HUES6 (cell line): ENCODE measurements at regions not wholly inside any gene's neighbourhood (a gene's known extent, or its start where the extent isn't known, plus 50 kb on each side); places are given as distances from the start of the nearest gene placed in this dataset.

Source experiments
- H3K27ac ChIP-seq: 2 replicates; pipeline ENCODE4 v1.7.0; 2013; ENCODE audit warnings: low read depth, mild to moderate bottlenecking, low read length, inconsistent platforms
- H3K27me3 ChIP-seq: 2 replicates; pipeline ENCODE4 v1.6.1; 2013; ENCODE audit warnings: low read length; ENCODE audit not compliant: control insufficient read depth, insufficient read depth
- H3K36me3 ChIP-seq: 2 replicates; pipeline ENCODE4 v1.6.1; 2013; ENCODE audit warnings: low read length; ENCODE audit not compliant: control insufficient read depth, insufficient read depth
- H3K4me1 ChIP-seq: 2 replicates; pipeline ENCODE4 v1.6.1; 2013; ENCODE audit warnings: low read length; ENCODE audit not compliant: control insufficient read depth, insufficient read depth
- H3K4me3 ChIP-seq: 2 replicates; pipeline ENCODE4 v1.5.1; 2013; ENCODE audit warnings: low read depth, low read length
- H3K9ac ChIP-seq: one replicate; pipeline ENCODE4 v1.6.1; 2013; ENCODE audit warnings: mild to moderate bottlenecking, low read length
- H3K9me3 ChIP-seq: 2 replicates; pipeline ENCODE4 v1.6.1; 2013; ENCODE audit warnings: low read depth, low read length; ENCODE audit not compliant: control insufficient read depth, insufficient read depth

DNA sequence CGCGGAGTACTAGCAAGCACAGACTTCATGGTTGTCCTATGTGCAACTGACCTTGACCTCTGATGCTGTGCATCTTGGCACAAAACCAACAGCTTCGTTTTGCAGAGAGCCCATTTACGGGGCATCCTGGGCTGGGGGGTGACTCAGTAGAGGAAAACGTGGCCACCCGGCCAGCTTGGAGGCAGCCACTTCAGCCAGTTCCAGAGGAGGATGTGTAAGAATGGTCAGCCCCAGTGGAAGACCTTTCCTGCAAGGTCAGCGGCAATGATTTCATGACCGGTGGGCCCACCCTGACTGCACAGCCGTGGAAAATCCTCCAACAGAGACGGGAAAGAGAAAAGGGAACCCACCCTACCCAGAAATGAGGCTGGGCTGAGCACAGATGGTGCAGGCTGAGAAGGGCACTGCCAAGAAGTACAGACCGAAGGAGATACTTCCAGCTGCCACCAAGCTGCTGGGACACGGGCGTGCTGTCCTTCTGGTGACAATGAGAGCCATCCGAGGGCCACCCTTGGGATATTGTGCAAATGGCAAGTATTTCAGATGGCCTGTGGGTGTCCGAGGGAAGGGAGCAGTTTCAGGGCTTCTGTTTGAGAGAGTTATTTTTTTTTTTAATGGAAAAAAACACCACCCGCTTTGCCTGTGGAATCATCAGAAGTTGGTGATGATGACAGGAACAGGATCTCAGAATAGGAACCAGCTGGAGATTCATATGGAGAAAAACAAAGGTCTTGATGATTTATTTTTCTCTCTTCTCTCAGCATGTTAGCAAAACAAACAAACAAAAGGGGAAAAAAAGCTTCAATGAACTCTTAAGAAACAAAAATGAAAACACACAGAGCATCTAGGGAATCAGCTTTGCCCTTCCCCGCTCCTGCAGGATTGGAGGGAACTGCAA, 120.2 kb upstream of the RFLNA start:
- Histone ChIP-seq H3K36me3 (no peaks in the 10 kb centered on the region), H3K9me3 (peaks cover 8% of the 10 kb centered on the region), H3K4me1 (0 out of 2 replicates have a peak, but pooled peaks cover 3% of the 10 kb centered on the region), H3K4me3 (no peak overlapping the region), H3K9ac (no peak overlapping the region), H3K27me3 (no peaks in the 10 kb centered on the region), H3K27ac (no peak overlapping the region)

DNA sequence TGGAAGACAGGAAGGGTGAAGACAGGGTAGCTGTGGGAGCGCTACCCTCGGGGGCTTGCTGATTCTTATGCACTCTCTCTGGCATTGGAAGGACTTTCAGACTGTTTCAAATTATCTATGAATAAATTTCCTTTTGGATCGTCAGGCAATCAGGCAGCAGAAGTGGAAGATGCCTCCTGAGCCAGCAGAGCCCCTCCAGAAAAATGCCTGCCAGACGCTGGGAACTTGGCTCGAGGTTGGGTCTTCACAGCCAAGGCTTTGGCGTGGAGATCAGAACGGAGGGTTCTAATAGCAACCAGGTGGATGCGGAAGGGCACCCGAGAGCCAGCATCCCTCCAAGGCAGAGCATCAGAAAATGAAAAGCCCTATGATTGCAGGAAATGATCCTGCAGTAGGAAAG, 119.2 kb upstream of the RFLNA start:
- no peaks in the 10 kb centered on the region for H3K27me3 ChIP-seq
- no peak overlapping the region for H3K9ac ChIP-seq
- H3K27ac ChIP-seq = no peak overlapping the region
- H3K36me3 ChIP-seq = no peaks in the 10 kb centered on the region
- no peak overlapping the region for H3K4me3 ChIP-seq
- H3K9me3 ChIP-seq = peaks cover 4% of the 10 kb centered on the region; the same call in 1 of the 2 replicates
- 0 out of 2 replicates have a peak, but pooled peaks cover 3% of the 10 kb centered on the region for H3K4me1 ChIP-seq

DNA sequence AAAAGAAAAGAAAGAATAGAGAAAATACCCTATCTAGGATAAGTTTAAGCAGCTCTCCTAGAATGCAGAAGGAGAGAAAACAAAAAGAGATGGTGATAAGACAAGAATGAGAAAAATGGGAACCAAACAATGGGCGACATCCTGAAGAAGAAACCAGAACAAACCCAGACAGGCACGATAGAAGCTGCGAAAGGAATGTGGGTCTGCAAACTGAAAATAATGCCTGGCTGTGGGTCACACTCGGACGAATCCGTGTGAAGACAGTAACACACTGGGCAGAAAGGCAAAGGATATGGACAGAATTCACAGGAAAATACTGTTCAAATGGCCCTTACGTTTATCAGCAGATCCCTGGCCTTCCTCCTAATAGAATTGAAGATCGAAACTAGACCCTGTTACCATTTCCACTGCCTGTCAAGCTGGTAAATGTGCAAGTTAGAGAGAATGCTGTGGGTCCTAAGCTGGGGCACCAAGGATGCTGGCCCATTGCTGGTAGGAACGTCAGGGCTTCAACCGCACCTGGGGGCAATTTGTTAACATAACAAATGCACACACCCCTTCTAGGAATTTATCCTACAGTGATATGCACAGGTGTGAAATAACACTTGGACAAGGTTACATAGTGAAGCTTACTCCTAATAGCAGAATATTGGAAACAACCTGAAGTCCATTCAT, 117.5 kb upstream of the RFLNA start:
- Histone ChIP-seq H3K27me3 (no peaks in the 10 kb centered on the region), H3K9me3 (peaks cover 3% of the 10 kb centered on the region; the same call in 1 of the 2 replicates), H3K27ac (no peak overlapping the region), H3K36me3 (no peaks in the 10 kb centered on the region), H3K4me3 (no peak overlapping the region), H3K9ac (no peak overlapping the region), H3K4me1 (0 out of 2 replicates have a peak, but pooled peaks cover 3% of the 10 kb centered on the region)

DNA sequence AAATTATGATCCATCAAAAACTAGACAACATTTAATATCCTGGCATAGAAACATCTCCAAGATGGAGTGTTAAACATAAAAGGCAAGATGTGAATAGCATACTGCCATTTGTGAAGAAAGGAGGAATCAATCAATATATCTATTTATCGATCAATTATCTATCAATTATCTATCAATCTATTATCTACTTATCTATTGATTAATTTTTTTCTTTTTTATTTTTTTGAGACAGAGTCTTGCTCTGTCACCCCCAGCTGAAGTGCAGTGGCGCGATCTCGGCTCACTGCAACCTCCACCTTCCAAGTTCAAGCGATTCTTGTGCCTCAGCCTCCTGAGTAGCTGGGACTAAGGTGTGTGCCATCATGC, 117.0 kb upstream of the RFLNA start:
- Histone ChIP-seq H3K4me3 (no peak overlapping the region), H3K9me3 (no peaks in the 10 kb centered on the region), H3K36me3 (no peaks in the 10 kb centered on the region), H3K9ac (no peak overlapping the region), H3K27me3 (no peaks in the 10 kb centered on the region), H3K27ac (no peak overlapping the region), H3K4me1 (0 out of 2 replicates have a peak, but pooled peaks cover 3% of the 10 kb centered on the region)

DNA sequence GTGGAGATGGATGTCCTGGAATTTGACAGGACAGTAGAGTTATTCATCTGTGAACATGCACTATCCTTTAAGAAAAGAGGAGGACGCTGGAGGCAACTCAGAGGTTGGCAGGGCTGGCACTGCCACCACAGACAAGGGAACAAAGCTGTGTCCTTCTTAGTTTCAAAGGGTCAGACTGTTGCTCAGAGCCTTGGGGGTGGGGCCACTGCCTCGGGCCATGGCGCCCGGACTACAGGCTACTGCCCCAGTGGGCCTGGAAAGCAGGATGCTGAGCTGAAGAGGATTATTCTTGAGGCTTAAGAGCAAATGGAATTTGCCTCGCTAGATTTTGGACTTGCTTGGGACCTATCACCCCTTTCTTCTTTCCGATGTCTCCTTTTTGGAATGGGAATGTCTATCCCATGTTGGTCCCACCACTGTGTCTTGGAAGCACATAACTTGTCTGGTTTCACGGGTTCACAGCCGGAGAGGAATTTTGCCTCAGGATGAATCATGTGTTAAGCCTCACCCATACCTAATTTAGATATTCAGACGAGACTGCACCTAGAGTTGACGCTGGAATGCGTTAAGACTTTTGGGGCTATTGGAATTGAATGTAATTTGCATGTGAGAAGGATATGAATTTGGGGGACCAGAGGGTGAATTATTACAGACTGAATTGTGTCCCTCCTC, 114.8 kb upstream of the RFLNA start:
- H3K36me3 ChIP-seq = no peaks in the 10 kb centered on the region
- H3K27ac ChIP-seq = no peak overlapping the region
- H3K9ac ChIP-seq = no peak overlapping the region
- no peaks in the 10 kb centered on the region for H3K9me3 ChIP-seq
- no peaks in the 10 kb centered on the region for H3K27me3 ChIP-seq
- H3K4me1 ChIP-seq = 0 out of 2 replicates have a peak, but pooled peaks cover 3% of the 10 kb centered on the region
- H3K4me3 ChIP-seq = no peak overlapping the region

DNA sequence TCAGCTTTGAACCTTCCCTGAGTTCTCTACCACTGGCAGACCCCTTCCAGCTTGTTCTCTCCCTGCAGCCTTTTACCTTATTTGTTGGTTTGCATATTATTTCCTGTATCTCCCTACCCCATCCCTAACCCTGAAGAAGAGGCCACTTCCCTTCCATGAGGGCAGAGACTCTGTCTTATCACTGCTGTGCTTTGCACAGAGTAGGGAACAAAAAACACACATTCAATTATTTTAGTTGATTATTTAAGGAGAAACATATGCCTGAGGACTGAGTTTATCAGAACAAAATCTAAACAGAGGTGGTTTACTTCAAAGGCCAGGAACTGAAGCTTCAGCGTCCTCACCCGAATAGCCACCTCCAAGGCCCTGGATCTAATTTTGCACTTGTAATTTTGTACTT, 111.7 kb upstream of the RFLNA start:
- peaks cover 7% of the 10 kb centered on the region for H3K4me1 ChIP-seq
- H3K27me3 ChIP-seq = no peaks in the 10 kb centered on the region
- no peak overlapping the region for H3K9ac ChIP-seq
- H3K27ac ChIP-seq = no peak overlapping the region
- H3K9me3 ChIP-seq = no peaks in the 10 kb centered on the region
- no peak overlapping the region for H3K4me3 ChIP-seq
- H3K36me3 ChIP-seq = no peaks in the 10 kb centered on the region

DNA sequence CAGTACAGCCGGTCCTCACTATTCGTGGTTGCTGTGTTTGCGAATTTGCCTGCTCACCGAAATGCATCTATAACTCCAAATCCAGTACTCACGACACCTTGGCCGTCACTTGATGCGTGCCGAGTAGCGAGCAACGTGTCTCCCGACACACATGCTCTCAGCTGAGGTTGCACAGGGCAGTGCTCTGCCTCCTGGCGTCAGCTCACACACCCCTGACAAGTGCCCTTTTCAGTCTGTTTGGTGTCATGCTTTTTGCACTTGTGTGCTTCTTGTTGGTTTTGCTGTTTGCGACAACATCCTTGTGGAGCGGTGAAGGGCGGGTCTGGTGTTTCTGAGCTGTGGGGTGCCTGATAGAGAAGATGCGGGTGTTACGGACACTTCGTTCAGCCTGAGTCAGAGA, 110.4 kb upstream of the RFLNA start:
- Histone ChIP-seq H3K4me1 (peaks cover 18% of the 10 kb centered on the region), H3K9me3 (no peaks in the 10 kb centered on the region), H3K4me3 (no peak overlapping the region), H3K36me3 (no peaks in the 10 kb centered on the region), H3K27me3 (no peaks in the 10 kb centered on the region), H3K27ac (no peak overlapping the region), H3K9ac (no peak overlapping the region)

DNA sequence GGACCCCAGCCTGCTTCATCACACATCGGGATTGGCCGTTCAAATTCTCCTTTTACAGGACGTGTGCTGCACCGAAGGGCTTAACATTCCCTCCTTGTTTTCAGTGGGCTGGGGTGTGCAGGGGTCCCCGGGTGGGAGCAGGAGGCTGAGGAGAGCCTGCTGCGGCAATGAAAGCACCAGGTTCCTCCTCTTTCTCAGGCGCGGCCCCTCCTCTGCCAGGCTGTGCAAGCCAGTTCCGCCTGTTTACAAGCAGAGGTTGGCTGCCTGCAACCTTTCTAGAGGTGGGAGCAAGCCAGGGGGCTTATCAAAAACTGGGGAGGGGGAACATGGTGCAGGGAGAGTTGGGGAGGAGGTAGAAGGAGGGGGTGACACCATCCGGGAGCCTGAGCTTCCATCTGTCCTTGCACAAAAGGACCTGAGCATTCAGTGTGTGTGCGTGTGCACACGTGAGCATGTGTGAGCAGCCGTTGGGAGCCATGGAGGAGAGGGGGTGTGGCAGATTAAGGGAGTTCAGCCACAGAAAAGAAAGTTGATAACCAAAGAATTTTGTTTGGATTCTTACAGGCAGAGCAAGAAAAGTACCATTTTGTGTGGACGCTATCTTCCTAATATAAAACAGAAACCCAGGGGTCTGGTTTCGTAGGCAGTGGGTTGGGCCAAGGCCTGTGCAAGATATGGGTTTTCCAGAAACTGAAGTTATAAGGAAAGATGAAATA, 108.8 kb upstream of the RFLNA start:
- Histone ChIP-seq H3K4me1 (peaks cover 18% of the 10 kb centered on the region), H3K27me3 (no peaks in the 10 kb centered on the region), H3K9me3 (no peaks in the 10 kb centered on the region), H3K36me3 (no peaks in the 10 kb centered on the region), H3K9ac (no peak overlapping the region), H3K4me3 (no peak overlapping the region), H3K27ac (no peak overlapping the region)

DNA sequence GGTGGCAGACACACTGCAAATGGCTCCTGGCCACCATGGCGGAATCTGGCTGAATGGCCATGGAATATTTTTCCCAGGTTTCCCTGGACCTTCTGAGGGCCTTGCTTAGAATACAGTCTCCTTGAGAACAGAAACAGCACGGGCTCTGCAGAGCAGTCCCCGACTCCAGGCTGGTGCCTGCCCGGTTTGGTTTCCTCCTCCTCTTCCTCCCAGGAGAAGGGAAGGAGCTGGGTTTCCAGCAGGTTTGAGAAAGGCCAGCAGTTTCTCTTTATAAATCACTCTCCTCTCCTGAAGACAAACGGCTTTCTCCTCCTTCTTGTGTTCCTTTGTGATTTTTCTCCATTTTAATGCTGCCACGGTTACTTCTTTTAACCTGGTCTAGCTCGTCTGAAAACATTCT, 106.8 kb upstream of the RFLNA start:
- peaks cover 18% of the 10 kb centered on the region for H3K4me1 ChIP-seq
- no peaks in the 10 kb centered on the region for H3K27me3 ChIP-seq
- no peaks in the 10 kb centered on the region for H3K36me3 ChIP-seq
- H3K9me3 ChIP-seq = no peaks in the 10 kb centered on the region
- no peak overlapping the region for H3K9ac ChIP-seq
- no peak overlapping the region; the same call in 1 of the 2 replicates for H3K27ac ChIP-seq
- no peak overlapping the region for H3K4me3 ChIP-seq

DNA sequence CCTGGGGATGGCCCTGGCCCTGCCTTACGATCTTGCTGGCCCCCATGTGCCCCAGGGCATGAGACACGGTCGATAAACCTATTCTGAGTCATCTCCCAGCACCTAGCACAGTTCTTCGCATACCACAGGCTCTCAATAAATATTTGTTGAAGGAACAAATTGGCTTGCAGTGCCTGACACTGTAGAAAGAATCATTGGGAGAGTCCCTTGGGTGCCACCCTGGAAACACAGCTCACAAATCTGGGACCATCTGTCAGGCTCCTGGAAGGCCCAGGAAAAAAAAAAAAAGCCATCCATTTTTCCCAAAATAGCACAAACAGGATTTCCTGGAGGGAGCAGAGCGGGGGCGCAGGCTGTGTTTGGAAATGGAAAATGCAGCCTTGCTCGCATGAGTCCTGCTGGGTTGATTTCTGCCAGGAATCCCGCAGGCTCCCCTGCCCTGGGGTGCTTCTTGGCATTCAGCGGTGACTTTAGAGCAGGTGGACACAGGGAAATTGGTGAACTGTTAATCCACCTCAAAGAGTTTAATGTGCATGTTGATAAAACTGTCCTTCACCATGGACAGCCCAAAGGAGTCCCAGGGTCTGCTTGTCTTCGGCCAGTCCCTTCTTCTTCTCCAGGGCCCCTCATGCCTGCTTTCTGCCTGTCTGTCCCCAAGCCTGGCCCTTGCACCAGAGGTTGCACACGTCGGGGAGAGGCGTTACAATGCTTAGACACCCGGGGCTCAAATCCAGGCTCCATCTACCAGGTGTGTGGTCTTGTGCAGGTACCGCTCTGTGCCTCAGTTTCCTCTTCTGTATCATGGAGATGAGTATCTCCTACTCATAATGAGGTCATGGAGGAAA, 106.1 kb upstream of the RFLNA start:
- H3K36me3 ChIP-seq = no peaks in the 10 kb centered on the region
- peaks cover 18% of the 10 kb centered on the region for H3K4me1 ChIP-seq
- H3K9ac ChIP-seq = no peak overlapping the region
- no peak overlapping the region; the same call in 1 of the 2 replicates for H3K4me3 ChIP-seq
- H3K27ac ChIP-seq = no peak overlapping the region; the same call in 1 of the 2 replicates
- H3K27me3 ChIP-seq = no peaks in the 10 kb centered on the region
- no peaks in the 10 kb centered on the region; the same call in 1 of the 2 replicates for H3K9me3 ChIP-seq
